ENCODE measurements at regions not wholly inside any gene's neighbourhood (a gene's known extent, or its start where the extent isn't known, plus 50 kb on each side); places are given as distances from the start of the nearest gene placed in this dataset.

DNA sequence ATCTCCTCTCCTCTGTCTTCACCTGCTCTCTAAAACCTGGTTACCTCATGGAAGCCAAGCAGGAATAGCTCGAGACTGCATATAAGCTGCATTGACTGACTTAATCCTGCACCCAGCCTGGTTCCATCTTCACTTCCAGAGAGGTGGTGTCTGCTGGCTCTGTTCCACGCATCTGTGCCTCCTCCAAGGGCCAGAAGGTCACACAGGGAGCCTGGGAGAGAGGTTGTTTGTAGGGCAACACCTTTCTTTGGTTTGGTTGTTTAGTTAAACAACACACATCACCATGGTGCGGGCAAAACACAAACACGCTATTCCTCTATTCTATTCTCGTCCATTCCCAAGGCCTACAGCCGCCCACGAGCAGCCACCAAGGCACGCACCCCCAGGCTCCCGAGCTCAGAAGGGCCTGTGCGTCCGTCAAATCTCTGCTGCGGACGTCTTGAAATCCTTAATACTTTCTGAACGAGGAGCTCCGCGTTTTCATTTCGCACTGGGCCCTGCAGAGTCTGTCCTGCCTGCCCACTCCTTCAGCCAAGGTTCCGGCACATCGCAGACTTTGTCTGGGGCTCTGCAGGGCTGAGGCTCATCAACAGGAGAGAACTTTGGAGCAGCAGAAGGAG, 116.2 kb downstream of the RIPK4 start:
- TF ChIP-seq EZH2 (IDR thresholded peaks at IDR 0.05; ENCODE audit: borderline replicate concordance, insufficient read depth, low read depth, low read length, poor library complexity, severe bottlenecking): no peak
- TF ChIP-seq, protein P1, sequence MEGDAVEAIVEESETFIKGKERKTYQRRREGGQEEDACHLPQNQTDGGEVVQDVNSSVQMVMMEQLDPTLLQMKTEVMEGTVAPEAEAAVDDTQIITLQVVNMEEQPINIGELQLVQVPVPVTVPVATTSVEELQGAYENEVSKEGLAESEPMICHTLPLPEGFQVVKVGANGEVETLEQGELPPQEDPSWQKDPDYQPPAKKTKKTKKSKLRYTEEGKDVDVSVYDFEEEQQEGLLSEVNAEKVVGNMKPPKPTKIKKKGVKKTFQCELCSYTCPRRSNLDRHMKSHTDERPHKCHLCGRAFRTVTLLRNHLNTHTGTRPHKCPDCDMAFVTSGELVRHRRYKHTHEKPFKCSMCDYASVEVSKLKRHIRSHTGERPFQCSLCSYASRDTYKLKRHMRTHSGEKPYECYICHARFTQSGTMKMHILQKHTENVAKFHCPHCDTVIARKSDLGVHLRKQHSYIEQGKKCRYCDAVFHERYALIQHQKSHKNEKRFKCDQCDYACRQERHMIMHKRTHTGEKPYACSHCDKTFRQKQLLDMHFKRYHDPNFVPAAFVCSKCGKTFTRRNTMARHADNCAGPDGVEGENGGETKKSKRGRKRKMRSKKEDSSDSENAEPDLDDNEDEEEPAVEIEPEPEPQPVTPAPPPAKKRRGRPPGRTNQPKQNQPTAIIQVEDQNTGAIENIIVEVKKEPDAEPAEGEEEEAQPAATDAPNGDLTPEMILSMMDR (IDR thresholded peaks at IDR 0.05): no peak
